Caco-2 (cell line): ENCODE measurements at regions not wholly inside any gene's neighbourhood (a gene's known extent, or its start where the extent isn't known, plus 50 kb on each side); places are given as distances from the start of the nearest gene placed in this dataset.

Source experiments
- BruUV-seq: library from RNA; stranded (reverse); fragments of 400-500 nt; replicated peaks from 2 replicates; lab custom pipeline; 2021; lab: Mats Ljungman, UMichigan
- CTCF ChIA-PET: fragments of 300-600 bp; sonication (Branson Sonifier 250); formaldehyde crosslinking; loops from one replicate; lab custom pipeline; 2022; ENCODE audit warnings: antibody characterized with exemption; lab: Charles Lee
- POLR2A ChIA-PET: fragments of 300-600 bp; sonication (Branson Sonifier 250); formaldehyde crosslinking; loops from one replicate; lab custom pipeline; 2022; ENCODE audit warnings: antibody characterized with exemption; lab: Charles Lee
- DNase-seq, 2 experiments: peaks; one replicate each; pipeline versions ENCODE4 v3.0.0 to v3.0.0-alpha.2; 2020 to 2022
- H3K27me3 ChIP-seq: replicated peaks from 2 replicates; pipeline ENCODE4 v1.6.0; 2011; ENCODE audit warnings: low read length; ENCODE audit not compliant: control insufficient read depth, insufficient read depth
- H3K36me3 ChIP-seq: 2 replicates; pipeline ENCODE4 v1.5.1; 2011; ENCODE audit warnings: low read length; ENCODE audit not compliant: control insufficient read depth, insufficient read depth
- H3K4me1 ChIP-seq: fragments of 250-450 bp; sonication (Bioruptor Pico); 2 replicates; pipeline ENCODE4 v1.5.1; 2020; ENCODE audit warnings: mild to moderate bottlenecking
- H3K4me3 ChIP-seq: 2 replicates; pipeline ENCODE4 v1.5.1; 2011; ENCODE audit warnings: low read depth, mild to moderate bottlenecking, control low read depth, low read length
- H3K9me3 ChIP-seq: fragments of 250-450 bp; sonication (Bioruptor Pico); 2 replicates; pipeline ENCODE4 v1.5.1; 2020; ENCODE audit warnings: mild to moderate bottlenecking, moderate library complexity
- H3K27ac Mint-ChIP-seq: one replicate; pipeline ENCODE4 v1.8.0; 2022; ENCODE audit warnings: mixed read lengths; ENCODE audit not compliant: unreplicated experiment
- H3K27me3 Mint-ChIP-seq: one replicate; pipeline ENCODE4 v1.8.0; 2022; ENCODE audit warnings: mixed read lengths; ENCODE audit not compliant: insufficient read depth, unreplicated experiment
- H3K36me3 Mint-ChIP-seq: one replicate; pipeline ENCODE4 v1.8.0; 2022; ENCODE audit warnings: mild to moderate bottlenecking, mixed read lengths; ENCODE audit not compliant: insufficient read depth, unreplicated experiment
- H3K4me1 Mint-ChIP-seq: one replicate; pipeline ENCODE4 v1.8.0; 2022; ENCODE audit warnings: low read depth, mixed read lengths; ENCODE audit not compliant: unreplicated experiment
- H3K4me3 Mint-ChIP-seq: one replicate; pipeline ENCODE4 v1.8.0; 2022; ENCODE audit warnings: mild to moderate bottlenecking, moderate library complexity, mixed read lengths; ENCODE audit not compliant: unreplicated experiment
- H3K9me3 Mint-ChIP-seq: one replicate; pipeline ENCODE4 v1.8.0; 2022; ENCODE audit warnings: mixed read lengths; ENCODE audit not compliant: unreplicated experiment
- CTCF ChIP-seq, 2 experiments: fragments of 200-600 bp in 1 of 2; IDR thresholded peaks; 1 replicate in 1 of 2; 2 replicates in 1 of 2; pipeline versions ENCODE4 v1.5.1 to v1.8.0; 2011 to 2022; ENCODE audit warnings: antibody characterized with exemption in 1 of 2, control low read depth in 1 of 2, inconsistent platforms in 1 of 2, low read depth in 1 of 2, low read length in 1 of 2, mild to moderate bottlenecking in 1 of 2, moderate library complexity in 1 of 2; ENCODE audit not compliant: insufficient read depth in 1 of 2, severe bottlenecking in 1 of 2, unreplicated experiment in 1 of 2
- intact Hi-C: fragments of 100-400 bp; cut with micrococcal nuclease; formaldehyde crosslinking; loops from one replicate; pipeline ENCODE4 v1.10.0; 2022; ENCODE audit not compliant: unreplicated experiment

DNA sequence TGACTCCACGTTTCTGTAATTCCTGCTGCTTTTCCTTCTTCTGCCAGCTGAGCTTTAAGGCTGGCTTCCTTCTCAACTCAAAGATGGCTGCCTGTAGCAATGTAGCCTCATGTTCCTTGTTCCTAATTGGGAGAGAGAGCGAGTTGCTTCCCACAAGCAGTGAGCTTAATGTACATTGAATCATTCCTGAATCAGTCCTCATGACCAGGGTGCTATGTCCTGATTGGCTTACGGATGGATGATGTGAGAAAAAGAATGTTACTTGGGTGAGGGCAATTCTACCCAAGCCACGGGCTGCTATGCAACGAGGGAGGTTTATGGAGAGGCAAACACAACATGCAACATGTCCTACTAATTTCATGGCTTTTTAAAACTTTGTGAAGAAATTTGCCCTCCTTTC lies 356.2 kb downstream of the RASEF start:
- no peak for DNase-seq
- Mint-ChIP-seq H3K27me3 (peaks cover 6% of the 10 kb centered on the region), H3K9me3 (no peaks in the 10 kb centered on the region), H3K27ac (no peak overlapping the region), H3K36me3 (no peaks in the 10 kb centered on the region), H3K4me3 (no peak overlapping the region), H3K4me1 (no peaks in the 10 kb centered on the region)
- Histone ChIP-seq H3K9me3 (no peaks in the 10 kb centered on the region), H3K4me3 (no peak overlapping the region), H3K4me1 (no peaks in the 10 kb centered on the region), H3K36me3 (no peaks in the 10 kb centered on the region), H3K27me3 (no peaks in the 10 kb centered on the region)
- ChIA-PET CTCF (no interaction called here), POLR2A (no interaction called here)
- intact Hi-C loops = no loop called here
- no TSS peak for BruUV-seq
- no peak for TF ChIP-seq CTCF (IDR thresholded peaks at IDR 0.05; ENCODE audit: insufficient read depth in 1 of 2, low read depth in 1 of 2, low read length in 1 of 2, severe bottlenecking in 1 of 2, unreplicated experiment in 1 of 2)

DNA sequence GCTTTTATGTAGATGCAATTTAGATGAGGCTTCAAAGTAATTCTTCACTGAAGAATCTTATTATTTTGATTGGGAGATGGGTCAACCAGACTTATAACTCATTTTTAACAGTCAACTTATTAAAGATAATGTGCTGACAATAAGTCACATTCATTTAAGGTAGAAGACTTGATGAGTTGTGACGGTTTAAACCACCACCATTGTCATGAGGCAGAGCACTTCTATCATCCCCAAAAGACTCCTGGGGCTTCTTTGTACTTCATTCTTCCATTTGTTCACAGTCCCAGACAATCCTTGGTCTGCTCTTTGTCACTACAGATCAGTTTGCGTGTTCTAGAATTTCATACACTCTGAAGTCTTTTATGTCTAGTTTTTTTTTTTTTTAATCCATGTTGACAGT lies 346.1 kb downstream of the RASEF start:
- H3K27me3 ChIP-seq = no peaks in the 10 kb centered on the region
- H3K27me3 Mint-ChIP-seq = no peaks in the 10 kb centered on the region
- H3K9me3 Mint-ChIP-seq = no peaks in the 10 kb centered on the region
- H3K4me3 Mint-ChIP-seq = no peak overlapping the region
- H3K4me3 ChIP-seq = no peak overlapping the region
- no peaks in the 10 kb centered on the region for H3K36me3 Mint-ChIP-seq
- ChIA-PET CTCF (no interaction called here), POLR2A (no interaction called here)
- DNase-seq = no peak
- H3K27ac Mint-ChIP-seq = no peak overlapping the region
- TF ChIP-seq CTCF (IDR thresholded peaks at IDR 0.05; ENCODE audit: insufficient read depth in 1 of 2, low read depth in 1 of 2, low read length in 1 of 2, severe bottlenecking in 1 of 2, unreplicated experiment in 1 of 2) = no peak
- H3K36me3 ChIP-seq = no peaks in the 10 kb centered on the region
- no peaks in the 10 kb centered on the region for H3K9me3 ChIP-seq
- no TSS peak for BruUV-seq
- intact Hi-C loops = no loop called here
- H3K4me1 Mint-ChIP-seq = no peaks in the 10 kb centered on the region
- H3K4me1 ChIP-seq = no peaks in the 10 kb centered on the region

GRCh38 chr9:82720515-82720914 lies 342.4 kb downstream of the RASEF start:
- TF ChIP-seq CTCF (IDR thresholded peaks at IDR 0.05; ENCODE audit: insufficient read depth in 1 of 2, low read depth in 1 of 2, low read length in 1 of 2, severe bottlenecking in 1 of 2, unreplicated experiment in 1 of 2) = no peak
- Mint-ChIP-seq H3K36me3 (no peaks in the 10 kb centered on the region), H3K4me1 (no peaks in the 10 kb centered on the region), H3K4me3 (no peak overlapping the region), H3K9me3 (no peaks in the 10 kb centered on the region), H3K27me3 (no peaks in the 10 kb centered on the region), H3K27ac (no peak overlapping the region)
- Histone ChIP-seq H3K36me3 (no peaks in the 10 kb centered on the region), H3K27me3 (no peaks in the 10 kb centered on the region), H3K9me3 (no peaks in the 10 kb centered on the region), H3K4me1 (no peaks in the 10 kb centered on the region), H3K4me3 (no peak overlapping the region)
- intact Hi-C loops = no loop called here
- BruUV-seq = no TSS peak
- ChIA-PET CTCF (no interaction called here), POLR2A (no interaction called here)
- DNase-seq = no peak
